ENCODE measurements at regions not wholly inside any gene's neighbourhood (a gene's known extent, or its start where the extent isn't known, plus 50 kb on each side); places are given as distances from the start of the nearest gene placed in this dataset.

DNA sequence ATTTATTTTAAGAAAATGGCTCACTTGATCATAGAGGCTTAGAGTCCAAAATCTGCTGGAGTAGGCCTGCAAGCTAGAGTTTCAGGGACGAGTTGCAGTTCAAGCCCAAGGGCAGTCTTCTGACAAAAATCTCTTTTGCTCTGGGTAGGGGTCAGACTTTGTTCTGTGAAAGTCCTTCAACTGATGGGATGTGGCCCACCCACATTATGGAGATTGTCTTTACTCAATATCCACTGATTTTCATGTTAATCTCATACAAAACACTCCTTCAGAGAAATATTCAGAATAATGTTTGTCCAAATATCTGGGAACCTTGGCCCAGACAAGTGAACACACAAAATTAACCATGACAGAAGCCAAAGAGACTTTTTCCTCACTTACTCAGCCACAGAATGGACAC is 98.6 kb upstream of the RSPO3 start:
- TF ChIP-seq EZH2 (optimal IDR thresholded peaks at IDR 0.05; ENCODE audit: low read depth, low read length) (no peak), EZH2phosphoT487 (IDR thresholded peaks at IDR 0.05; ENCODE audit: low read length) (no peak)
- TF ChIP-seq, protein P1, sequence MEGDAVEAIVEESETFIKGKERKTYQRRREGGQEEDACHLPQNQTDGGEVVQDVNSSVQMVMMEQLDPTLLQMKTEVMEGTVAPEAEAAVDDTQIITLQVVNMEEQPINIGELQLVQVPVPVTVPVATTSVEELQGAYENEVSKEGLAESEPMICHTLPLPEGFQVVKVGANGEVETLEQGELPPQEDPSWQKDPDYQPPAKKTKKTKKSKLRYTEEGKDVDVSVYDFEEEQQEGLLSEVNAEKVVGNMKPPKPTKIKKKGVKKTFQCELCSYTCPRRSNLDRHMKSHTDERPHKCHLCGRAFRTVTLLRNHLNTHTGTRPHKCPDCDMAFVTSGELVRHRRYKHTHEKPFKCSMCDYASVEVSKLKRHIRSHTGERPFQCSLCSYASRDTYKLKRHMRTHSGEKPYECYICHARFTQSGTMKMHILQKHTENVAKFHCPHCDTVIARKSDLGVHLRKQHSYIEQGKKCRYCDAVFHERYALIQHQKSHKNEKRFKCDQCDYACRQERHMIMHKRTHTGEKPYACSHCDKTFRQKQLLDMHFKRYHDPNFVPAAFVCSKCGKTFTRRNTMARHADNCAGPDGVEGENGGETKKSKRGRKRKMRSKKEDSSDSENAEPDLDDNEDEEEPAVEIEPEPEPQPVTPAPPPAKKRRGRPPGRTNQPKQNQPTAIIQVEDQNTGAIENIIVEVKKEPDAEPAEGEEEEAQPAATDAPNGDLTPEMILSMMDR (IDR thresholded peaks at IDR 0.05; ENCODE audit: low read length) = no peak
